ENCODE measurements at regions not wholly inside any gene's neighbourhood (a gene's known extent, or its start where the extent isn't known, plus 50 kb on each side); places are given as distances from the start of the nearest gene placed in this dataset.
"Not testable (repeated sequence)": the region's sequence is repeated elsewhere in the genome, so short reads cannot be mapped to it uniquely, and the experiment has no call there.

- Mint-ChIP-seq H3K4me3 (no peak overlapping the region), H3K9me3 (peaks cover 5% of the 10 kb centered on the region), H3K27ac (no peak overlapping the region), H3K4me1 (no peaks in the 10 kb centered on the region), H3K36me3 (no peaks in the 10 kb centered on the region), H3K27me3 (no peaks in the 10 kb centered on the region)
Measured at GRCh38 chr11:21775911-21776310, 417.0 kb upstream of the ANO5 start.

- Mint-ChIP-seq H3K4me1 (no peaks in the 10 kb centered on the region), H3K9me3 (peaks cover 9% of the 10 kb centered on the region), H3K36me3 (no peaks in the 10 kb centered on the region), H3K4me3 (no peak overlapping the region), H3K27ac (no peak overlapping the region), H3K27me3 (no peaks in the 10 kb centered on the region)
Measured at GRCh38 chr11:21783954-21784353, 408.9 kb upstream of the ANO5 start.

- Mint-ChIP-seq H3K27me3 (no peaks in the 10 kb centered on the region), H3K4me1 (no peaks in the 10 kb centered on the region), H3K9me3 (peaks cover 9% of the 10 kb centered on the region), H3K36me3 (no peaks in the 10 kb centered on the region), H3K4me3 (no peak overlapping the region), H3K27ac (no peak overlapping the region)
Measured at GRCh38 chr11:21785351-21785750, 407.5 kb upstream of the ANO5 start.

GRCh38 chr11:21794306-21794705 lies 398.6 kb upstream of the ANO5 start:
- no peak overlapping the region for H3K4me3 Mint-ChIP-seq
- peaks cover 1% of the 10 kb centered on the region for H3K36me3 Mint-ChIP-seq
- peaks cover 19% of the 10 kb centered on the region for H3K9me3 Mint-ChIP-seq
- no peaks in the 10 kb centered on the region for H3K4me1 Mint-ChIP-seq
- H3K27ac Mint-ChIP-seq, result no peak overlapping the region
- no peaks in the 10 kb centered on the region for H3K27me3 Mint-ChIP-seq

- no peak overlapping the region for H3K4me3 Mint-ChIP-seq
- H3K9me3 Mint-ChIP-seq, result peaks cover 25% of the 10 kb centered on the region
- peaks cover 1% of the 10 kb centered on the region for H3K36me3 Mint-ChIP-seq
- H3K27me3 Mint-ChIP-seq, result no peaks in the 10 kb centered on the region
- H3K4me1 Mint-ChIP-seq, result no peaks in the 10 kb centered on the region
- H3K27ac Mint-ChIP-seq, result no peak overlapping the region
Measured at GRCh38 chr11:21798216-21798615, 394.7 kb upstream of the ANO5 start.

- peaks cover 14% of the 10 kb centered on the region for H3K9me3 Mint-ChIP-seq
- H3K36me3 Mint-ChIP-seq, H3K27ac Mint-ChIP-seq, H3K4me1 Mint-ChIP-seq, H3K27me3 Mint-ChIP-seq, H3K4me3 Mint-ChIP-seq: not testable (repeated sequence)
Measured at GRCh38 chr11:21804523-21804922, 388.4 kb upstream of the ANO5 start.

- peaks cover 22% of the 10 kb centered on the region for H3K9me3 Mint-ChIP-seq
- no peaks in the 10 kb centered on the region for H3K27me3 Mint-ChIP-seq
- no peak overlapping the region for H3K27ac Mint-ChIP-seq
- H3K36me3 Mint-ChIP-seq, result no peaks in the 10 kb centered on the region
- H3K4me3 Mint-ChIP-seq, result no peak overlapping the region
- H3K4me1 Mint-ChIP-seq, result no peaks in the 10 kb centered on the region
Measured at GRCh38 chr11:21806508-21806907, 386.4 kb upstream of the ANO5 start.

GRCh38 chr11:21806947-21807346 lies 385.9 kb upstream of the ANO5 start:
- Mint-ChIP-seq H3K27ac (no peak overlapping the region), H3K9me3 (peaks cover 22% of the 10 kb centered on the region), H3K27me3 (no peaks in the 10 kb centered on the region), H3K36me3 (no peaks in the 10 kb centered on the region), H3K4me1 (no peaks in the 10 kb centered on the region), H3K4me3 (no peak overlapping the region)

GRCh38 chr11:21807350-21807749 lies 385.5 kb upstream of the ANO5 start:
- Mint-ChIP-seq H3K36me3 (no peaks in the 10 kb centered on the region), H3K4me3 (no peak overlapping the region), H3K27ac (no peak overlapping the region), H3K27me3 (no peaks in the 10 kb centered on the region), H3K9me3 (peaks cover 22% of the 10 kb centered on the region), H3K4me1 (no peaks in the 10 kb centered on the region)

GRCh38 chr11:21810650-21811049 lies 382.2 kb upstream of the ANO5 start:
- H3K4me1 Mint-ChIP-seq, result no peaks in the 10 kb centered on the region
- no peaks in the 10 kb centered on the region for H3K36me3 Mint-ChIP-seq
- no peaks in the 10 kb centered on the region for H3K27me3 Mint-ChIP-seq
- H3K27ac Mint-ChIP-seq, result no peak overlapping the region
- no peak overlapping the region for H3K4me3 Mint-ChIP-seq
- peaks cover 15% of the 10 kb centered on the region for H3K9me3 Mint-ChIP-seq

GRCh38 chr11:21811572-21811971 lies 381.3 kb upstream of the ANO5 start:
- H3K27me3 Mint-ChIP-seq, result no peaks in the 10 kb centered on the region
- H3K4me3 Mint-ChIP-seq, result no peak overlapping the region
- no peaks in the 10 kb centered on the region for H3K4me1 Mint-ChIP-seq
- H3K9me3 Mint-ChIP-seq, result peaks cover 10% of the 10 kb centered on the region
- H3K36me3 Mint-ChIP-seq, result no peaks in the 10 kb centered on the region
- H3K27ac Mint-ChIP-seq, result no peak overlapping the region

- Mint-ChIP-seq H3K27me3 (no peaks in the 10 kb centered on the region), H3K9me3 (peaks cover 10% of the 10 kb centered on the region), H3K27ac (no peak overlapping the region), H3K4me1 (no peaks in the 10 kb centered on the region), H3K36me3 (no peaks in the 10 kb centered on the region), H3K4me3 (no peak overlapping the region)
Measured at GRCh38 chr11:21814169-21814568, 378.7 kb upstream of the ANO5 start.

- Mint-ChIP-seq H3K9me3 (no peaks in the 10 kb centered on the region), H3K27me3 (no peaks in the 10 kb centered on the region), H3K4me1 (no peaks in the 10 kb centered on the region), H3K27ac (no peak overlapping the region), H3K36me3 (no peaks in the 10 kb centered on the region), H3K4me3 (no peak overlapping the region)
Measured at GRCh38 chr11:21817696-21818095, 375.2 kb upstream of the ANO5 start.

GRCh38 chr11:21820176-21820575 lies 372.7 kb upstream of the ANO5 start:
- H3K36me3 Mint-ChIP-seq, result no peaks in the 10 kb centered on the region
- H3K27me3 Mint-ChIP-seq, result no peaks in the 10 kb centered on the region
- no peaks in the 10 kb centered on the region for H3K4me1 Mint-ChIP-seq
- no peak overlapping the region for H3K4me3 Mint-ChIP-seq
- H3K9me3 Mint-ChIP-seq, result no peaks in the 10 kb centered on the region
- no peak overlapping the region for H3K27ac Mint-ChIP-seq

- Mint-ChIP-seq H3K36me3 (no peaks in the 10 kb centered on the region), H3K27ac (no peak overlapping the region), H3K27me3 (no peaks in the 10 kb centered on the region), H3K9me3 (peaks cover 4% of the 10 kb centered on the region), H3K4me1 (no peaks in the 10 kb centered on the region), H3K4me3 (no peak overlapping the region)
Measured at GRCh38 chr11:21825127-21825526, 367.8 kb upstream of the ANO5 start.

GRCh38 chr11:21838427-21838826 lies 354.5 kb upstream of the ANO5 start:
- H3K27me3 Mint-ChIP-seq, result no peaks in the 10 kb centered on the region
- no peaks in the 10 kb centered on the region for H3K9me3 Mint-ChIP-seq
- H3K4me3 Mint-ChIP-seq, result no peak overlapping the region
- no peak overlapping the region for H3K27ac Mint-ChIP-seq
- H3K4me1 Mint-ChIP-seq, result no peaks in the 10 kb centered on the region
- H3K36me3 Mint-ChIP-seq, result no peaks in the 10 kb centered on the region

- no peaks in the 10 kb centered on the region for H3K36me3 Mint-ChIP-seq
- no peaks in the 10 kb centered on the region for H3K27me3 Mint-ChIP-seq
- H3K27ac Mint-ChIP-seq, result no peak overlapping the region
- peaks cover under 1% of the 10 kb centered on the region for H3K9me3 Mint-ChIP-seq
- no peak overlapping the region for H3K4me3 Mint-ChIP-seq
- H3K4me1 Mint-ChIP-seq, result no peaks in the 10 kb centered on the region
Measured at GRCh38 chr11:21839796-21840195, 353.1 kb upstream of the ANO5 start.

Data from activated naive CD4-positive, alpha-beta T cell treated with anti-CD3 and anti-CD28 coated beads, Interleukin-2, amount 50 U/mL, for 24 hours (primary cell).